A673 (cell line): ENCODE measurements at regions not wholly inside any gene's neighbourhood (a gene's known extent, or its start where the extent isn't known, plus 50 kb on each side); places are given as distances from the start of the nearest gene placed in this dataset.

ENCODE experiments used
- BruUV-seq: library from RNA; stranded (reverse); fragments of 400-500 nt; replicated peaks from 2 replicates; lab custom pipeline; 2021; lab: Mats Ljungman, UMichigan
- CTCF ChIA-PET: fragments of 300-600 bp; sonication (Branson Sonifier 250); formaldehyde crosslinking; loops from one replicate; lab custom pipeline; 2022; ENCODE audit warnings: antibody characterized with exemption; lab: Charles Lee
- POLR2A ChIA-PET: fragments of 300-600 bp; sonication (Branson Sonifier 250); formaldehyde crosslinking; loops from one replicate; lab custom pipeline; 2022; ENCODE audit warnings: antibody characterized with exemption; ENCODE audit not compliant: low non-redundant PET; lab: Charles Lee
- DNase-seq: peaks from one replicate; pipeline ENCODE4 v3.0.0-alpha.2; 2015; ENCODE audit warnings: low spot score
- H3K27ac ChIP-seq: fragments of 200-600 bp; sonication (generic); 2 replicates; pipeline ENCODE4 v1.5.1; 2016; ENCODE audit warnings: mixed run types, low read depth, mild to moderate bottlenecking, mixed read lengths, antibody characterized with exemption, low read length; ENCODE audit not compliant: poor library complexity, severe bottlenecking
- H3K27me3 ChIP-seq: fragments of 200-600 bp; sonication (generic); replicated peaks from 2 replicates; pipeline ENCODE4 v1.6.1; 2017; ENCODE audit warnings: mixed run types, low read depth, mild to moderate bottlenecking, mixed read lengths, antibody characterized with exemption, low read length; ENCODE audit not compliant: insufficient read depth, poor library complexity
- H3K36me3 ChIP-seq: fragments of 200-600 bp; sonication (generic); 2 replicates; pipeline ENCODE4 v1.6.1; 2016; ENCODE audit warnings: mixed run types, mild to moderate bottlenecking, mixed read lengths, antibody characterized with exemption, low read length; ENCODE audit not compliant: insufficient read depth, poor library complexity, severe bottlenecking
- H3K4me1 ChIP-seq: fragments of 200-600 bp; sonication (generic); 2 replicates; pipeline ENCODE4 v1.6.1; 2017; ENCODE audit warnings: mixed run types, mild to moderate bottlenecking, mixed read lengths, antibody characterized with exemption, low read length; ENCODE audit not compliant: insufficient read depth, poor library complexity, severe bottlenecking
- H3K4me3 ChIP-seq: fragments of 200-600 bp; sonication (generic); 2 replicates; pipeline ENCODE4 v1.5.1; 2016; ENCODE audit warnings: low read depth, mixed run types, mild to moderate bottlenecking, mixed read lengths, low read length; ENCODE audit not compliant: poor library complexity, severe bottlenecking
- H3K9me3 ChIP-seq: fragments of 200-600 bp; sonication (generic); 2 replicates; pipeline ENCODE4 v1.6.1; 2016; ENCODE audit warnings: mixed run types, low read depth, mild to moderate bottlenecking, mixed read lengths, antibody characterized with exemption, low read length; ENCODE audit not compliant: poor library complexity, severe bottlenecking
- CTCF ChIP-seq: fragments of 300-800, 200-600 bp; sonication (generic); conservative IDR thresholded peaks from 2 replicates; pipeline ENCODE4 v1.5.1; 2017; ENCODE audit warnings: low read depth, mild to moderate bottlenecking, antibody characterized with exemption, low read length, moderate library complexity, mixed read lengths
- EZH2 ChIP-seq: fragments of 200-600 bp; sonication (generic); IDR thresholded peaks from 2 replicates; pipeline ENCODE4 v1.6.1; 2017; ENCODE audit warnings: borderline replicate concordance, low read depth, mild to moderate bottlenecking, mixed read lengths, antibody characterized with exemption, low read length; ENCODE audit not compliant: poor library complexity, severe bottlenecking
- intact Hi-C: fragments of 100-400 bp; cut with micrococcal nuclease; formaldehyde crosslinking; loops from one replicate; pipeline ENCODE4 v1.10.0; 2022; ENCODE audit not compliant: unreplicated experiment

GRCh38 chr6:148199584-148199983, 143.1 kb upstream of the SASH1 start:
- H3K27ac ChIP-seq, result no peak overlapping the region
- no peaks in the 10 kb centered on the region for H3K4me1 ChIP-seq
- ChIA-PET POLR2A (no interaction called here), CTCF (no interaction called here)
- H3K36me3 ChIP-seq, result no peaks in the 10 kb centered on the region
- no peak for DNase-seq
- intact Hi-C loops, result no loop called here
- no TSS peak for BruUV-seq
- no peak overlapping the region for H3K4me3 ChIP-seq
- TF ChIP-seq CTCF (no peak), EZH2 (no peak)
- H3K9me3 ChIP-seq, result no peaks in the 10 kb centered on the region
- H3K27me3 ChIP-seq, result no peaks in the 10 kb centered on the region

DNA sequence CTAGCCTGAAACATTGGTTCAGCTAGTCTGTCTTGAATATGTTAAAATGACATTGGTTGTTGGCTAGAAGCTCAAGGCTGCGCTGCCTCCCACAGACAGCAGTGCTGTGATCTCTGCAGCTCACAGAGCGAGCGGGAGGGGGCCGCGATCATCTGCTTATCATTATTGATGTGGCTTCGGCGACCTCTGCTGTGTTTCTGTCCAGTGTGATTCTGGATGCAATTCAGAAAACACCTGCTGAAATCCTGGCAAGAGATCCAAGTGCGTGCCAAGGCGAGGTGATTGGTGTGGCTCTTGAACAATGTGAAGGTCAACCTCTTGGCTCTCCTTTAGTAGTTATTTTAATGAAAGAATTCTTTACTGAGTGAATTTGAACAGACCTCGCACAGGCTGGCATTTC, 142.3 kb upstream of the SASH1 start:
- TF ChIP-seq EZH2 (no peak), CTCF (no peak)
- ChIA-PET POLR2A (no interaction called here), CTCF (interaction anchor here (1.8 kb wide), 1 partner anchor 20 kb away, joined by 4 read pairs; no protein-coding TSS in a partner anchor)
- Histone ChIP-seq H3K9me3 (no peaks in the 10 kb centered on the region), H3K27ac (no peak overlapping the region), H3K4me3 (no peak overlapping the region), H3K4me1 (no peaks in the 10 kb centered on the region), H3K27me3 (no peaks in the 10 kb centered on the region), H3K36me3 (no peaks in the 10 kb centered on the region)
- no TSS peak for BruUV-seq
- intact Hi-C loops, result no loop called here
- DNase-seq, result no peak

DNA sequence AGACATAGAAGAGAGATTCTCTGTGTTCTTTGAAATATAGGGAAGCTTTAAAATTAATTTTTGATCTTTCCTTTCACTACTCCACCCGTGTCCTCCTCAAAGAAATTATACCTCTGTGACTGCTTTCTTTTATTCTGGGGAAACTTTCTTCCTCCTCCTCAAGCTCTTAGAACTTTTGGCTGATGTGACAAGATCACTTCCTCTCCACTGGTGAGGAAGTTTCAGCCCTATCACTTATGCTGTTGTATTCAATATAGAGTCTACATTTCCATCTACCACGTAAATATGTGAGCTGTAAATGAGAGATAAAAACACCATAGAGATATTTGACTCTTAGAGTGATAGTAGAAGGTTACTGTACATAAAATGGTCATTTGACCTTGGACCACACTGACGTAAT, 141.9 kb upstream of the SASH1 start:
- ChIA-PET POLR2A (no interaction called here), CTCF (interaction anchor here (1.8 kb wide), 1 partner anchor 21 kb away, joined by 4 read pairs; no protein-coding TSS in a partner anchor)
- no peak for DNase-seq
- Histone ChIP-seq H3K4me1 (no peaks in the 10 kb centered on the region), H3K36me3 (no peaks in the 10 kb centered on the region), H3K9me3 (no peaks in the 10 kb centered on the region), H3K4me3 (no peak overlapping the region), H3K27me3 (no peaks in the 10 kb centered on the region), H3K27ac (no peak overlapping the region)
- TF ChIP-seq EZH2 (no peak), CTCF (no peak)
- BruUV-seq, result no TSS peak
- intact Hi-C loops, result no loop called here
